ENCODE measurements at regions not wholly inside any gene's neighbourhood (a gene's known extent, or its start where the extent isn't known, plus 50 kb on each side); places are given as distances from the start of the nearest gene placed in this dataset.

DNA sequence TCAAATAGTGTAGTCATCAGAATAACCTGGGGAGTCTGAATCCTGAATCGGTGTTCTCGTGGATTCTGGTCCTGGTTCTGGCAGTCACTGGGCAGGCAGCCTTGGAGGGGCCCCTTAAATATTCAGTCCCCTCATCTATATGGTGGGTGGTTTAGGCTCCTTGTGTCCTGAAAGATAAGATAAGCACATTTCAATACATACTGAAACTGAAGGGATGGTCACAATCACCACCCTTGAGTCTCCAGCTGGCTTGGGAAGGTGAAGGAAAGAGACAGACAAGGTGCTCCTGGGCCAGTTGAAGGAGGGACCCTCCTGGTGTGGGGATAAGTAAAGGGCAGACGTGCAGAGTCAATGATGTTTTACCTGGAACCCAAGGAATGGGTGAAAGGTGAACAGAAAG is 146.7 kb downstream of the CXCL12 start:
- no peaks in the 10 kb centered on the region for H3K36me3 ChIP-seq (ENCODE audit: control insufficient read depth in 1 of 2, insufficient read depth in 2 of 2, low read length in 2 of 2)
- no peak overlapping the region for H3K4me3 ChIP-seq (ENCODE audit: low read depth in 1 of 2, low read length in 2 of 2)
- H3K4me1 ChIP-seq (ENCODE audit: control insufficient read depth in 1 of 2, insufficient read depth in 2 of 2, low read length in 2 of 2): peaks cover 0 to 8% of the 10 kb centered on the region in 2 donors
- no peaks in the 10 kb centered on the region for H3K27me3 ChIP-seq (ENCODE audit: low read depth, low read length)
- H3K9me3 ChIP-seq (ENCODE audit: control insufficient read depth in 1 of 2, low read length in 2 of 2): no peaks in the 10 kb centered on the region
- H3K27ac ChIP-seq (ENCODE audit: low read length): no peak overlapping the region

GRCh38 chr10:44237364-44238049 is 147.4 kb downstream of the CXCL12 start:
- no peaks in the 10 kb centered on the region for H3K27me3 ChIP-seq (ENCODE audit: low read depth, low read length)
- no peak overlapping the region for H3K4me3 ChIP-seq (ENCODE audit: low read depth in 1 of 2, low read length in 2 of 2)
- H3K36me3 ChIP-seq (ENCODE audit: control insufficient read depth in 1 of 2, insufficient read depth in 2 of 2, low read length in 2 of 2): no peaks in the 10 kb centered on the region
- peaks cover 0 to 11% of the 10 kb centered on the region in 2 donors for H3K4me1 ChIP-seq (ENCODE audit: control insufficient read depth in 1 of 2, insufficient read depth in 2 of 2, low read length in 2 of 2)
- H3K9me3 ChIP-seq (ENCODE audit: control insufficient read depth in 1 of 2, low read length in 2 of 2): no peaks in the 10 kb centered on the region
- H3K27ac ChIP-seq (ENCODE audit: low read length): no peak overlapping the region

GRCh38 chr10:44235363-44235762 is 149.5 kb downstream of the CXCL12 start:
- Histone ChIP-seq H3K4me1 (ENCODE audit: control insufficient read depth in 1 of 2, insufficient read depth in 2 of 2, low read length in 2 of 2) (peaks cover 0 to 11% of the 10 kb centered on the region in 2 donors), H3K9me3 (ENCODE audit: control insufficient read depth in 1 of 2, low read length in 2 of 2) (no peaks in the 10 kb centered on the region), H3K4me3 (ENCODE audit: low read depth in 1 of 2, low read length in 2 of 2) (no peak overlapping the region), H3K36me3 (ENCODE audit: control insufficient read depth in 1 of 2, insufficient read depth in 2 of 2, low read length in 2 of 2) (no peaks in the 10 kb centered on the region), H3K27me3 (ENCODE audit: low read depth, low read length) (no peaks in the 10 kb centered on the region), H3K27ac (ENCODE audit: low read length) (no peak overlapping the region)

GRCh38 chr10:44234483-44234875 is 150.4 kb downstream of the CXCL12 start:
- no peak overlapping the region for H3K4me3 ChIP-seq (ENCODE audit: low read depth in 1 of 2, low read length in 2 of 2)
- no peaks in the 10 kb centered on the region for H3K36me3 ChIP-seq (ENCODE audit: control insufficient read depth in 1 of 2, insufficient read depth in 2 of 2, low read length in 2 of 2)
- H3K27me3 ChIP-seq (ENCODE audit: low read depth, low read length): no peaks in the 10 kb centered on the region
- H3K27ac ChIP-seq (ENCODE audit: low read length): no peak overlapping the region
- no peaks in the 10 kb centered on the region for H3K9me3 ChIP-seq (ENCODE audit: control insufficient read depth in 1 of 2, low read length in 2 of 2)
- H3K4me1 ChIP-seq (ENCODE audit: control insufficient read depth in 1 of 2, insufficient read depth in 2 of 2, low read length in 2 of 2): peaks cover 0 to 11% of the 10 kb centered on the region in 2 donors

- Histone ChIP-seq H3K27ac (ENCODE audit: low read length) (no peak overlapping the region), H3K9me3 (ENCODE audit: control insufficient read depth in 1 of 2, low read length in 2 of 2) (no peaks in the 10 kb centered on the region), H3K4me3 (ENCODE audit: low read depth in 1 of 2, low read length in 2 of 2) (no peak overlapping the region), H3K4me1 (ENCODE audit: control insufficient read depth in 1 of 2, insufficient read depth in 2 of 2, low read length in 2 of 2) (peaks cover 0 to 11% of the 10 kb centered on the region in 2 donors), H3K36me3 (ENCODE audit: control insufficient read depth in 1 of 2, insufficient read depth in 2 of 2, low read length in 2 of 2) (no peaks in the 10 kb centered on the region), H3K27me3 (ENCODE audit: low read depth, low read length) (no peaks in the 10 kb centered on the region)
These were observed 151.1 kb downstream of the CXCL12 start for GRCh38 chr10:44233561-44234482.

DNA sequence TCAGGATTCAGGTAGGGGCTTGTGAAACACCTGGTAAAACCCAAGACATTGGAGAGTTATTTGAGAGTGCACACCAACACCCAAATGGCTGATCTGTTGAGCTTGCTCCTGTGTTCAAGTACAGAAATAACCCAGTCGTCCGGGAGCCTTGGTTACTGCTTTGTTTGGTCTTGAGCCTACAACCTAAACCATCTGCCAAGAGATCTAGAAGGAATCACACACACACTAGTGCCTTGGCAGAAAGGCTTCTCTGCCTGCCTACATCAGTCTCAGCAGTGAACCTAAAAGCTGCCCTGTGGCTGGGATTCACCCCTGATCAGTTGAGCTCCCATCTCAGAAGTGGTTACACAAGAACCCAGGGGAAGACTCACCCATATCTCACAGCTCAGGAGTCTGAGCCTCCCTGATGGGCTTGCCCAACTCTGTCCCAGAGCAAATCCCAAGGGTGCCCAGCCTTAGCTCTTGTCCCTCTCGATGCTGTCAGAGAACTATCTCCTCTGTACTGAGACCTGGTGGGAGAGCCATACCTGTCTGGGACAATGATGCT is 167.6 kb downstream of the CXCL12 start:
- Histone ChIP-seq H3K27me3 (ENCODE audit: low read depth, low read length) (no peaks in the 10 kb centered on the region), H3K4me1 (ENCODE audit: control insufficient read depth in 1 of 2, insufficient read depth in 2 of 2, low read length in 2 of 2) (no peaks in the 10 kb centered on the region), H3K9me3 (ENCODE audit: control insufficient read depth in 1 of 2, low read length in 2 of 2) (peaks cover 0 to 5% of the 10 kb centered on the region in 2 donors), H3K4me3 (ENCODE audit: low read depth in 1 of 2, low read length in 2 of 2) (no peak overlapping the region), H3K27ac (ENCODE audit: low read length) (no peak overlapping the region), H3K36me3 (ENCODE audit: control insufficient read depth in 1 of 2, insufficient read depth in 2 of 2, low read length in 2 of 2) (no peaks in the 10 kb centered on the region)

- no peak overlapping the region for H3K4me3 ChIP-seq (ENCODE audit: low read depth in 1 of 2, low read length in 2 of 2)
- no peak overlapping the region for H3K27ac ChIP-seq (ENCODE audit: low read length)
- H3K27me3 ChIP-seq (ENCODE audit: low read depth, low read length): no peaks in the 10 kb centered on the region
- peaks cover 0 to 5% of the 10 kb centered on the region in 2 donors for H3K9me3 ChIP-seq (ENCODE audit: control insufficient read depth in 1 of 2, low read length in 2 of 2)
- H3K36me3 ChIP-seq (ENCODE audit: control insufficient read depth in 1 of 2, insufficient read depth in 2 of 2, low read length in 2 of 2): no peaks in the 10 kb centered on the region
- H3K4me1 ChIP-seq (ENCODE audit: control insufficient read depth in 1 of 2, insufficient read depth in 2 of 2, low read length in 2 of 2): no peaks in the 10 kb centered on the region
These were observed 168.8 kb downstream of the CXCL12 start for GRCh38 chr10:44216073-44216472.

GRCh38 chr10:44209811-44210210 is 175.1 kb downstream of the CXCL12 start:
- Histone ChIP-seq H3K27ac (ENCODE audit: low read length) (no peak overlapping the region), H3K9me3 (ENCODE audit: control insufficient read depth in 1 of 2, low read length in 2 of 2) (no peaks in the 10 kb centered on the region), H3K36me3 (ENCODE audit: control insufficient read depth in 1 of 2, insufficient read depth in 2 of 2, low read length in 2 of 2) (no peaks in the 10 kb centered on the region), H3K27me3 (ENCODE audit: low read depth, low read length) (no peaks in the 10 kb centered on the region), H3K4me3 (ENCODE audit: low read depth in 1 of 2, low read length in 2 of 2) (no peak overlapping the region), H3K4me1 (ENCODE audit: control insufficient read depth in 1 of 2, insufficient read depth in 2 of 2, low read length in 2 of 2) (peaks cover 0 to 5% of the 10 kb centered on the region in 2 donors)

GRCh38 chr10:44207160-44207559 is 177.7 kb downstream of the CXCL12 start:
- Histone ChIP-seq H3K4me3 (ENCODE audit: low read depth in 1 of 2, low read length in 2 of 2) (no peak overlapping the region), H3K4me1 (ENCODE audit: control insufficient read depth in 1 of 2, insufficient read depth in 2 of 2, low read length in 2 of 2) (peaks cover 0 to 5% of the 10 kb centered on the region in 2 donors), H3K27ac (ENCODE audit: low read length) (no peak overlapping the region), H3K27me3 (ENCODE audit: low read depth, low read length) (no peaks in the 10 kb centered on the region), H3K36me3 (ENCODE audit: control insufficient read depth in 1 of 2, insufficient read depth in 2 of 2, low read length in 2 of 2) (no peaks in the 10 kb centered on the region), H3K9me3 (ENCODE audit: control insufficient read depth in 1 of 2, low read length in 2 of 2) (peaks cover 0 to 3% of the 10 kb centered on the region in 2 donors)

- Histone ChIP-seq H3K36me3 (ENCODE audit: control insufficient read depth in 1 of 2, insufficient read depth in 2 of 2, low read length in 2 of 2) (no peaks in the 10 kb centered on the region), H3K27me3 (ENCODE audit: low read depth, low read length) (no peaks in the 10 kb centered on the region), H3K4me3 (ENCODE audit: low read depth in 1 of 2, low read length in 2 of 2) (no peak overlapping the region), H3K4me1 (ENCODE audit: control insufficient read depth in 1 of 2, insufficient read depth in 2 of 2, low read length in 2 of 2) (peaks cover 0 to 5% of the 10 kb centered on the region in 2 donors), H3K27ac (ENCODE audit: low read length) (no peak overlapping the region), H3K9me3 (ENCODE audit: control insufficient read depth in 1 of 2, low read length in 2 of 2) (peaks cover 0 to 3% of the 10 kb centered on the region in 2 donors)
These were observed 178.6 kb downstream of the CXCL12 start for GRCh38 chr10:44206127-44206818.

DNA sequence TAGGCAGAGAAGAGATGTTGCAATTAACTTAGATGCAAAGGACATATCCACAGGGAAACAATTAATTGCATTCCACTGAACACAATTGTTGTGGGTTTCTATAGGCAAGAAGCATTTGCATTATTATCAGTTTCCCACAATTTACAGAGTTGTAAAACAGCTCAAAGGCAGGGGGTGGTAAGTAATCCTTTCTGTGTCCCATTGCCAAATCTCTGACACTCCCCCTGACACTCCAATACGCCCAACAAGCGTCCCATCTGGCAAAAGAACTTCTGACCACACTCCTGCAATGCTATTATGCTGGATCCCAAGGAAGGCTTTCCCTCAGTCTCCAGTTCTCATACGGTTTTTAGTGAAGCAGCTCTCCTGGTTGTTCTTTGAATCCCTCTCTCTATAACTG is 179.8 kb downstream of the CXCL12 start:
- Histone ChIP-seq H3K36me3 (ENCODE audit: control insufficient read depth in 1 of 2, insufficient read depth in 2 of 2, low read length in 2 of 2) (no peaks in the 10 kb centered on the region), H3K27me3 (ENCODE audit: low read depth, low read length) (no peaks in the 10 kb centered on the region), H3K4me3 (ENCODE audit: low read depth in 1 of 2, low read length in 2 of 2) (no peak overlapping the region), H3K9me3 (ENCODE audit: control insufficient read depth in 1 of 2, low read length in 2 of 2) (peaks cover 0 to 3% of the 10 kb centered on the region in 2 donors), H3K4me1 (ENCODE audit: control insufficient read depth in 1 of 2, insufficient read depth in 2 of 2, low read length in 2 of 2) (peaks cover 0 to 5% of the 10 kb centered on the region in 2 donors), H3K27ac (ENCODE audit: low read length) (no peak overlapping the region)
